Bronchial epithelial cell (primary cell): ENCODE measurements at regions not wholly inside any gene's neighbourhood (a gene's known extent, or its start where the extent isn't known, plus 50 kb on each side); places are given as distances from the start of the nearest gene placed in this dataset.

Source experiments
- DNase-seq: peaks from one replicate; pipeline ENCODE4 v3.0.0-alpha.2; 2010; ENCODE audit warnings: low read depth
- FAIRE-seq: peaks from 2 replicates; lab custom pipeline; 2011; peaks lifted over from hg19 to GRCh38; lab: Jason Lieb, UNC
- H3K27me3 ChIP-seq: 2 replicates; pipeline ENCODE4 v1.5.1; 2011; ENCODE audit warnings: low read length; ENCODE audit not compliant: control insufficient read depth, insufficient read depth
- H3K36me3 ChIP-seq: 2 replicates; pipeline ENCODE4 v1.5.1; 2011; ENCODE audit warnings: low read length; ENCODE audit not compliant: control insufficient read depth, insufficient read depth
- H3K4me3 ChIP-seq: 2 replicates; pipeline ENCODE4 v1.5.1; 2011; ENCODE audit warnings: mild to moderate bottlenecking, low read depth, low read length, control low read depth
- TF ChIP-seq, protein P1 (sequence below): IDR thresholded peaks from 2 replicates; pipeline ENCODE4 v1.5.1; 2011; ENCODE audit warnings: mild to moderate bottlenecking, moderate library complexity, low read length, control low read depth, inconsistent platforms; ENCODE audit not compliant: insufficient read depth, severe bottlenecking

- no peak overlapping the region for H3K4me3 ChIP-seq
- DNase-seq (no peak), FAIRE-seq (no peak)
- TF ChIP-seq, protein P1, sequence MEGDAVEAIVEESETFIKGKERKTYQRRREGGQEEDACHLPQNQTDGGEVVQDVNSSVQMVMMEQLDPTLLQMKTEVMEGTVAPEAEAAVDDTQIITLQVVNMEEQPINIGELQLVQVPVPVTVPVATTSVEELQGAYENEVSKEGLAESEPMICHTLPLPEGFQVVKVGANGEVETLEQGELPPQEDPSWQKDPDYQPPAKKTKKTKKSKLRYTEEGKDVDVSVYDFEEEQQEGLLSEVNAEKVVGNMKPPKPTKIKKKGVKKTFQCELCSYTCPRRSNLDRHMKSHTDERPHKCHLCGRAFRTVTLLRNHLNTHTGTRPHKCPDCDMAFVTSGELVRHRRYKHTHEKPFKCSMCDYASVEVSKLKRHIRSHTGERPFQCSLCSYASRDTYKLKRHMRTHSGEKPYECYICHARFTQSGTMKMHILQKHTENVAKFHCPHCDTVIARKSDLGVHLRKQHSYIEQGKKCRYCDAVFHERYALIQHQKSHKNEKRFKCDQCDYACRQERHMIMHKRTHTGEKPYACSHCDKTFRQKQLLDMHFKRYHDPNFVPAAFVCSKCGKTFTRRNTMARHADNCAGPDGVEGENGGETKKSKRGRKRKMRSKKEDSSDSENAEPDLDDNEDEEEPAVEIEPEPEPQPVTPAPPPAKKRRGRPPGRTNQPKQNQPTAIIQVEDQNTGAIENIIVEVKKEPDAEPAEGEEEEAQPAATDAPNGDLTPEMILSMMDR = no peak
- no peaks in the 10 kb centered on the region for H3K27me3 ChIP-seq
- no peaks in the 10 kb centered on the region for H3K36me3 ChIP-seq
Observed at GRCh38 chr2:176779917-176780316, 432.7 kb upstream of the HNRNPA3 start.

DNA sequence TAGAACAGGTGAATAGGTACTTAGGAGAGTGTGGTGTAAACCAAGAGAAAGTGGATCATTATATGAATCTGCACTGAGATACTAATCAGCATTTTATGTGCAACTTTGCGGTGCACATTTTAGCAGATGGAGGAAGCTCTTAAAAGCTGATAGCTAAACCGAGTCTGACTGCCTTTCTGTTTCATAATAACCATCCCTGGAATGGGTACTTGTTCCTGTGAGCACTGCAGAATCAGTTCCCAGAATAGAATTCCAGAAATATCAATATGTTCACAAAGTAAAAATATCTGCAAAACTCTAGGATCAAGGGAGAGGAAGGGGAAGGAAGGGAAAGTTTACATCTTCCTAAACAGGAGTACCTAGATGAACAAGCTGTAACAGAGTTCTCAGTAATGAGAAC is 432.2 kb upstream of the HNRNPA3 start:
- FAIRE-seq = no peak
- TF ChIP-seq, protein P1 = no peak
- Histone ChIP-seq H3K36me3 (no peaks in the 10 kb centered on the region), H3K4me3 (no peak overlapping the region), H3K27me3 (no peaks in the 10 kb centered on the region)
- no peak for DNase-seq

GRCh38 chr2:176781570-176782217 is 430.9 kb upstream of the HNRNPA3 start:
- DNase-seq = no peak
- no peaks in the 10 kb centered on the region for H3K27me3 ChIP-seq
- H3K36me3 ChIP-seq = no peaks in the 10 kb centered on the region
- TF ChIP-seq, protein P1 = no peak
- H3K4me3 ChIP-seq = no peak overlapping the region
- FAIRE-seq = no peak

- FAIRE-seq (no peak), DNase-seq (no peak)
- TF ChIP-seq, protein P1 = no peak
- H3K27me3 ChIP-seq = no peaks in the 10 kb centered on the region
- H3K4me3 ChIP-seq = no peak overlapping the region
- no peaks in the 10 kb centered on the region for H3K36me3 ChIP-seq
Observed at GRCh38 chr2:176784633-176785200, 427.9 kb upstream of the HNRNPA3 start.

- TF ChIP-seq, protein P1 = no peak
- no peaks in the 10 kb centered on the region for H3K27me3 ChIP-seq
- no peak overlapping the region for H3K4me3 ChIP-seq
- DNase-seq (no peak), FAIRE-seq (no peak)
- no peaks in the 10 kb centered on the region for H3K36me3 ChIP-seq
Observed at GRCh38 chr2:176789751-176790150, 422.8 kb upstream of the HNRNPA3 start.

GRCh38 chr2:176790468-176790867 is 422.1 kb upstream of the HNRNPA3 start:
- H3K4me3 ChIP-seq = no peak overlapping the region
- FAIRE-seq (no peak), DNase-seq (no peak)
- H3K27me3 ChIP-seq = no peaks in the 10 kb centered on the region
- TF ChIP-seq, protein P1 = no peak
- H3K36me3 ChIP-seq = no peaks in the 10 kb centered on the region
